ENCODE measurements at regions not wholly inside any gene's neighbourhood (a gene's known extent, or its start where the extent isn't known, plus 50 kb on each side); places are given as distances from the start of the nearest gene placed in this dataset.

DNA sequence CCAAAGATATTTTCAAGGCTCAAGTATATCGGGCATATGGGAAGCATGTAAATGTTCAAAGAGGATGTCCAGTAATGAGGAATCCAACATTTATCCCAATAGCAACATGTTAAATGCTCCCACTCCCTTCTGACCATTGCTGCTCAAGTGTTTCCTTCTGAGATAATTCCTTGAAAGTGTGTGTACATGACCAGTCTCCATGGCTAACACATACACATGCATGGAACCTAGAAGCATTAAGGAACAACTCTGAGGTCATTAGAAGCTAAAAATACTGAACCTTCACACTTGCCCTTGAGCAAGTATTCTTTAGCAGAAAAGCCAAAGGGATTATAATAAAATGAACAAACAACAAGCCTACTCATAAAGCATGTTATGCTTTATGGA is 433.8 kb upstream of the TCF4 start:
- ATAC-seq = no peak
- TF ChIP-seq ZC3H10 (CRISPR knock-in tag; IDR thresholded peaks at IDR 0.05) (no peak), RARB (CRISPR knock-in tag; IDR thresholded peaks at IDR 0.05) (no peak), ISL1 (CRISPR knock-in tag; IDR thresholded peaks at IDR 0.05) (no peak), GLIS3 (CRISPR knock-in tag; IDR thresholded peaks at IDR 0.05) (no peak), SNAI2 (CRISPR knock-in tag; IDR thresholded peaks at IDR 0.05) (no peak), ZNF8 (CRISPR knock-in tag; IDR thresholded peaks at IDR 0.05) (no peak), ZNF565 (CRISPR knock-in tag; conservative IDR thresholded peaks at IDR 0.05; ENCODE audit: low read depth) (no peak), ZFP30 (CRISPR knock-in tag; IDR thresholded peaks at IDR 0.05) (no peak), TCF4 (CRISPR knock-in tag; IDR thresholded peaks at IDR 0.05; ENCODE audit: borderline replicate concordance) (no peak)
- TF ChIP-seq, protein P1, sequence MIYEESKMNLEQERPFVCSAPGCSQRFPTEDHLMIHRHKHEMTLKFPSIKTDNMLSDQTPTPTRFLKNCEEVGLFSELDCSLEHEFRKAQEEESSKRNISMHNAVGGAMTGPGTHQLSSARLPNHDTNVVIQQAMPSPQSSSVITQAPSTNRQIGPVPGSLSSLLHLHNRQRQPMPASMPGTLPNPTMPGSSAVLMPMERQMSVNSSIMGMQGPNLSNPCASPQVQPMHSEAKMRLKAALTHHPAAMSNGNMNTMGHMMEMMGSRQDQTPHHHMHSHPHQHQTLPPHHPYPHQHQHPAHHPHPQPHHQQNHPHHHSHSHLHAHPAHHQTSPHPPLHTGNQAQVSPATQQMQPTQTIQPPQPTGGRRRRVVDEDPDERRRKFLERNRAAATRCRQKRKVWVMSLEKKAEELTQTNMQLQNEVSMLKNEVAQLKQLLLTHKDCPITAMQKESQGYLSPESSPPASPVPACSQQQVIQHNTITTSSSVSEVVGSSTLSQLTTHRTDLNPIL (CRISPR knock-in tag; IDR thresholded peaks at IDR 0.05; ENCODE audit: low read depth) = no peak
- TF ChIP-seq, protein P2, sequence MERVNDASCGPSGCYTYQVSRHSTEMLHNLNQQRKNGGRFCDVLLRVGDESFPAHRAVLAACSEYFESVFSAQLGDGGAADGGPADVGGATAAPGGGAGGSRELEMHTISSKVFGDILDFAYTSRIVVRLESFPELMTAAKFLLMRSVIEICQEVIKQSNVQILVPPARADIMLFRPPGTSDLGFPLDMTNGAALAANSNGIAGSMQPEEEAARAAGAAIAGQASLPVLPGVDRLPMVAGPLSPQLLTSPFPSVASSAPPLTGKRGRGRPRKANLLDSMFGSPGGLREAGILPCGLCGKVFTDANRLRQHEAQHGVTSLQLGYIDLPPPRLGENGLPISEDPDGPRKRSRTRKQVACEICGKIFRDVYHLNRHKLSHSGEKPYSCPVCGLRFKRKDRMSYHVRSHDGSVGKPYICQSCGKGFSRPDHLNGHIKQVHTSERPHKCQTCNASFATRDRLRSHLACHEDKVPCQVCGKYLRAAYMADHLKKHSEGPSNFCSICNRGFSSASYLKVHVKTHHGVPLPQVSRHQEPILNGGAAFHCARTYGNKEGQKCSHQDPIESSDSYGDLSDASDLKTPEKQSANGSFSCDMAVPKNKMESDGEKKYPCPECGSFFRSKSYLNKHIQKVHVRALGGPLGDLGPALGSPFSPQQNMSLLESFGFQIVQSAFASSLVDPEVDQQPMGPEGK (CRISPR knock-in tag; IDR thresholded peaks at IDR 0.05; ENCODE audit: borderline replicate concordance) = no peak

DNA sequence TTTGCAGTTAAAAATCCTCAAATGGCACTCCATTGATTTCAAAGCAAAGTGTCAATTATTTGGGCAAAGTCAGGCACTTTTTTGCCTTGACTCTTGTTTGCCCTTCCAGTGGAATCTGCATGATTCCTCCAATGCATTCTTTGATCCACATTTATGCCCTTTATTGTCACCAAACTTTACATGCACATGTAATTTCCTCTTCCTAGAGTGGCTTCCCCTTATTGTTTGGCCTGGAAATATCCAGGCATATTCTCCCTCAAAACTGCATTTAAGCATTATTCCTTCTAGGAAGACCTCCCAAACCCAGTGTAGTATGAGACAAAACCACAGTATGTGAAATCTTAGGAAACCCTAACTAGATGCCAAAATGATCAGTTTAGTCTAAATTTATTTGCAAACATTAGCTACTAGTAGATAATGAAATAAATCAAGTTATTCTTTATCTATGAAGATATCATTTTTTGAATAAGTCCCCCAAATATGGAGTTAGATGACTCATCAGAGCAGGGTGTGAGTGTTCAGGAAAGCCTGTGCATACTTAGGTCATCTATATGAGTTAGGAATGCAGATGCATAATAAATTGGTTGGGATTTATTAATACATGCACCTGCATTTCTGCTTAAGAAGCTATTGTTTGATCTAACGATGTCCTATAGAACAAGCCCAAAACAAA is 433.3 kb upstream of the TCF4 start:
- ATAC-seq = no peak

DNA sequence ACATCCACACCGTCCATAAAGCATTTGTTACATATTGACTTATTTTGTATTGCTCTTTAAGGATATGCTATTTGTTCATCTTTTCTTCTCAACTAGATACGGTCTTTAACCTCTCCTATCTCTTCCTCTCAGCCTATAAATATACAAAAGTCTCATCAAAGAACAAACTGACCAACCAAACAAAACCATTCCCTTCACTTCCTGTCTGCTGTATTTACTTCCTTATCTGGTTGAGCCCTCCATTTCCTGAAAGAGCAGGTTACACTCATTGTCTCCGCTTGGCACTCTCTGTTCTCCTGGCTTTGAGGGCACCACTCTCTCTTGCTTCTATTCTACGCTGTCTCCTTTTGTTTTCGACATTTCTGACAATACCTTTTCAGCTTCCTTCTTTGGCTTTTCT is 431.9 kb upstream of the TCF4 start:
- TF ChIP-seq BACH2 (CRISPR knock-in tag; IDR thresholded peaks at IDR 0.05; ENCODE audit: borderline replicate concordance) = no peak
- TF ChIP-seq, protein P3, sequence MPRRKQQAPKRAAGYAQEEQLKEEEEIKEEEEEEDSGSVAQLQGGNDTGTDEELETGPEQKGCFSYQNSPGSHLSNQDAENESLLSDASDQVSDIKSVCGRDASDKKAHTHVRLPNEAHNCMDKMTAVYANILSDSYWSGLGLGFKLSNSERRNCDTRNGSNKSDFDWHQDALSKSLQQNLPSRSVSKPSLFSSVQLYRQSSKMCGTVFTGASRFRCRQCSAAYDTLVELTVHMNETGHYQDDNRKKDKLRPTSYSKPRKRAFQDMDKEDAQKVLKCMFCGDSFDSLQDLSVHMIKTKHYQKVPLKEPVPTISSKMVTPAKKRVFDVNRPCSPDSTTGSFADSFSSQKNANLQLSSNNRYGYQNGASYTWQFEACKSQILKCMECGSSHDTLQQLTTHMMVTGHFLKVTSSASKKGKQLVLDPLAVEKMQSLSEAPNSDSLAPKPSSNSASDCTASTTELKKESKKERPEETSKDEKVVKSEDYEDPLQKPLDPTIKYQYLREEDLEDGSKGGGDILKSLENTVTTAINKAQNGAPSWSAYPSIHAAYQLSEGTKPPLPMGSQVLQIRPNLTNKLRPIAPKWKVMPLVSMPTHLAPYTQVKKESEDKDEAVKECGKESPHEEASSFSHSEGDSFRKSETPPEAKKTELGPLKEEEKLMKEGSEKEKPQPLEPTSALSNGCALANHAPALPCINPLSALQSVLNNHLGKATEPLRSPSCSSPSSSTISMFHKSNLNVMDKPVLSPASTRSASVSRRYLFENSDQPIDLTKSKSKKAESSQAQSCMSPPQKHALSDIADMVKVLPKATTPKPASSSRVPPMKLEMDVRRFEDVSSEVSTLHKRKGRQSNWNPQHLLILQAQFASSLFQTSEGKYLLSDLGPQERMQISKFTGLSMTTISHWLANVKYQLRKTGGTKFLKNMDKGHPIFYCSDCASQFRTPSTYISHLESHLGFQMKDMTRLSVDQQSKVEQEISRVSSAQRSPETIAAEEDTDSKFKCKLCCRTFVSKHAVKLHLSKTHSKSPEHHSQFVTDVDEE (CRISPR knock-in tag; IDR thresholded peaks at IDR 0.05) = no peak
- no peak for ATAC-seq

More for the DNA sequence above, 433.3 kb upstream of the TCF4 start:
- TF ChIP-seq PPARA (CRISPR knock-in tag; IDR thresholded peaks at IDR 0.05; ENCODE audit: borderline replicate concordance) = no peak
- TF ChIP-seq ZNF565 (CRISPR knock-in tag; conservative IDR thresholded peaks at IDR 0.05; ENCODE audit: low read depth) = no peak
- TF ChIP-seq, protein P3 (CRISPR knock-in tag; IDR thresholded peaks at IDR 0.05) = no peak
- TF ChIP-seq, protein P1 (CRISPR knock-in tag; IDR thresholded peaks at IDR 0.05; ENCODE audit: low read depth) = no peak

DNA sequence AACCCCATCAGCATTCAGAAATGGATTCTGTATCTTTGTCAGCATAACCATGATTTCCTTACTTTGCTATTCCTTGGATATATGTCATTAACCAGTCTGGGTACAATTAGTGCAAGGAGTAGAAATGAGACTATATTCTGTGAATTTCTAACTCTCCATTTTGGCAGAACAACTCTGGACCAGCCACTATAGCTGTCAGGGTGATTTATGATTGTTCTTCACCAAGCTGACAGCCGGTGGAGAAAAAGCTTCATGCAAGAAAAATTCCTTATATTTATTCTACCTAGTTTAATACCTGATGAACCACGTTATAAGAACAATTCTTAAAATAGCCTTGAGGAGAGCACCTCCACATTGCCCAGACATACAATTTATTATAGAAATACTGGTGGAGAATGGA is 431.2 kb upstream of the TCF4 start:
- ATAC-seq = no peak
- no peak for TF ChIP-seq ZNF8 (CRISPR knock-in tag; IDR thresholded peaks at IDR 0.05)
- TF ChIP-seq ZNF565 (CRISPR knock-in tag; conservative IDR thresholded peaks at IDR 0.05; ENCODE audit: low read depth) = no peak
- no peak for TF ChIP-seq CSDC2 (CRISPR knock-in tag; IDR thresholded peaks at IDR 0.05)
- no peak for TF ChIP-seq ZC3H10 (CRISPR knock-in tag; IDR thresholded peaks at IDR 0.05)
- TF ChIP-seq, protein P1 (CRISPR knock-in tag; IDR thresholded peaks at IDR 0.05; ENCODE audit: low read depth) = no peak
- no peak for TF ChIP-seq PPARA (CRISPR knock-in tag; IDR thresholded peaks at IDR 0.05; ENCODE audit: borderline replicate concordance)
- TF ChIP-seq ZNF70 (CRISPR knock-in tag; IDR thresholded peaks at IDR 0.05) = no peak
- TF ChIP-seq, protein P3 (CRISPR knock-in tag; IDR thresholded peaks at IDR 0.05) = no peak
- no peak for TF ChIP-seq ZFP30 (CRISPR knock-in tag; IDR thresholded peaks at IDR 0.05)
- TF ChIP-seq TCF4 (CRISPR knock-in tag; IDR thresholded peaks at IDR 0.05; ENCODE audit: borderline replicate concordance) = no peak
- no peak for TF ChIP-seq BACH2 (CRISPR knock-in tag; IDR thresholded peaks at IDR 0.05; ENCODE audit: borderline replicate concordance)
- no peak for TF ChIP-seq ISL1 (CRISPR knock-in tag; IDR thresholded peaks at IDR 0.05)
- no peak for TF ChIP-seq ESRRG (CRISPR knock-in tag; IDR thresholded peaks at IDR 0.05)
- TF ChIP-seq OSR1 (CRISPR knock-in tag; IDR thresholded peaks at IDR 0.05) = no peak
- TF ChIP-seq RARB (CRISPR knock-in tag; IDR thresholded peaks at IDR 0.05) = no peak

All from SK-N-SH treated with all-trans-retinoic acid at 6 μM for 48 hours (cell line).